IMR-90 (cell line): ENCODE measurements at regions not wholly inside any gene's neighbourhood (a gene's known extent, or its start where the extent isn't known, plus 50 kb on each side); places are given as distances from the start of the nearest gene placed in this dataset.

Experiments
- ATAC-seq: fragments of 200-7000 bp; cut with Tn5 transposase; 2 replicates; pipeline ENCODE4 v1.9.1; 2020; ENCODE audit warnings: low read depth, mild to moderate bottlenecking, moderate library complexity
- BruUV-seq: library from RNA; stranded (reverse); fragments of 400-500 nt; replicated peaks from 2 replicates; lab custom pipeline; 2021; lab: Mats Ljungman, UMichigan
- CTCF ChIA-PET: fragments of 300-600 bp; formaldehyde crosslinking; extraction: SDS; loops from one replicate; lab custom pipeline; 2021; ENCODE audit warnings: antibody characterized with exemption; lab: Yijun Ruan, JAX
- POLR2A ChIA-PET: fragments of 300-600 bp; sonication (Branson Sonifier 250); formaldehyde crosslinking; loops from one replicate; lab custom pipeline; 2022; ENCODE audit warnings: antibody characterized with exemption; ENCODE audit not compliant: unreplicated experiment; lab: Charles Lee
- DNase-seq: peaks from one replicate; pipeline ENCODE4 v3.0.0; 2013
- H2AFZ ChIP-seq: replicated peaks from 2 replicates; pipeline ENCODE3; 2013; ENCODE audit warnings: low read length, mild to moderate bottlenecking; ENCODE audit not compliant: poor library complexity
- H2AK5ac ChIP-seq: 2 replicates; pipeline ENCODE4 v1.6.1; 2013; ENCODE audit warnings: low read depth, low read length, inconsistent platforms
- H2AK9ac ChIP-seq: replicated peaks from 2 replicates; pipeline ENCODE3; 2013; ENCODE audit warnings: mild to moderate bottlenecking, low read depth, low read length, moderate library complexity; ENCODE audit not compliant: poor library complexity
- H2BK120ac ChIP-seq: 2 replicates; pipeline ENCODE4 v1.6.1; 2013; ENCODE audit warnings: low read depth, low read length, inconsistent platforms
- H2BK15ac ChIP-seq: 3 replicates; pipeline ENCODE4 v1.6.1; 2013; ENCODE audit warnings: low read depth, low read length, inconsistent platforms
- H2BK20ac ChIP-seq: 2 replicates; pipeline ENCODE4 v1.6.1; 2013; ENCODE audit warnings: low read depth, mild to moderate bottlenecking, inconsistent platforms, low read length, moderate library complexity
- H2BK5ac ChIP-seq: 2 replicates; pipeline ENCODE4 v1.6.1; 2013; ENCODE audit warnings: mild to moderate bottlenecking, low read depth, low read length, inconsistent platforms; ENCODE audit not compliant: poor library complexity, severe bottlenecking
- H3K14ac ChIP-seq: replicated peaks from 2 replicates; pipeline ENCODE4 v1.6.1; 2013; ENCODE audit warnings: low read depth, low read length, inconsistent platforms
- H3K18ac ChIP-seq: 2 replicates; pipeline ENCODE4 v1.6.1; 2013; ENCODE audit warnings: low read depth, low read length, control low read depth
- H3K23ac ChIP-seq: 2 replicates; pipeline ENCODE4 v1.6.1; 2013; ENCODE audit warnings: low read depth, low read length, inconsistent platforms
- H3K27ac ChIP-seq: 2 replicates; pipeline ENCODE4 v1.5.1; 2013; ENCODE audit warnings: mild to moderate bottlenecking, control low read depth, low read length; ENCODE audit not compliant: insufficient read depth
- H3K27me3 ChIP-seq: 2 replicates; pipeline ENCODE4 v1.6.1; 2013; ENCODE audit warnings: low read length; ENCODE audit not compliant: control insufficient read depth, insufficient read depth
- H3K36me3 ChIP-seq: 2 replicates; pipeline ENCODE4 v1.6.1; 2013; ENCODE audit warnings: low read length, mixed read lengths; ENCODE audit not compliant: control insufficient read depth, insufficient read depth
- H3K4ac ChIP-seq: 2 replicates; pipeline ENCODE4 v1.6.1; 2013; ENCODE audit warnings: low read depth, low read length, inconsistent platforms
- H3K4me1 ChIP-seq: 2 replicates; pipeline ENCODE4 v1.6.1; 2013; ENCODE audit warnings: low read length, mixed read lengths; ENCODE audit not compliant: control insufficient read depth, insufficient read depth
- H3K4me2 ChIP-seq: 2 replicates; pipeline ENCODE4 v1.6.1; 2013; ENCODE audit warnings: low read depth, mild to moderate bottlenecking, control low read depth, low read length, moderate library complexity
- H3K4me3 ChIP-seq: 2 replicates; pipeline ENCODE4 v1.5.1; 2013; ENCODE audit warnings: low read depth, mild to moderate bottlenecking, control low read depth, low read length, moderate library complexity; ENCODE audit not compliant: insufficient read depth
- H3K56ac ChIP-seq: 2 replicates; pipeline ENCODE4 v1.6.1; 2013; ENCODE audit warnings: low read length, inconsistent platforms; ENCODE audit not compliant: insufficient read depth; ENCODE audit errors: extremely low read depth
- H3K79me1 ChIP-seq, 2 experiments: 2 replicates each; pipeline ENCODE4 v1.6.1; 2013; ENCODE audit warnings: low read length in 2 of 2, inconsistent platforms in 1 of 2, low read depth in 1 of 2
- H3K9ac ChIP-seq: 2 replicates; pipeline ENCODE4 v1.6.1; 2013; ENCODE audit warnings: low read depth, low read length, control low read depth
- H3K9me1 ChIP-seq: 2 replicates; pipeline ENCODE4 v1.6.1; 2013; ENCODE audit warnings: low read length, inconsistent platforms; ENCODE audit not compliant: insufficient read depth
- H3K9me3 ChIP-seq: 2 replicates; pipeline ENCODE4 v1.6.1; 2013; ENCODE audit warnings: low read length; ENCODE audit not compliant: control insufficient read depth, insufficient read depth
- H4K20me1 ChIP-seq: 2 replicates; pipeline ENCODE4 v1.6.1; 2013; ENCODE audit warnings: low read length, inconsistent platforms; ENCODE audit not compliant: insufficient read depth
- H4K5ac ChIP-seq: 2 replicates; pipeline ENCODE4 v1.6.1; 2013; ENCODE audit warnings: mild to moderate bottlenecking, low read depth, low read length, control low read depth
- H4K8ac ChIP-seq, 2 experiments: 2 replicates each; pipeline ENCODE4 v1.6.1; 2013; ENCODE audit warnings: low read depth in 2 of 2, low read length in 2 of 2, control low read depth in 1 of 2, inconsistent platforms in 1 of 2
- H4K91ac ChIP-seq: 2 replicates; pipeline ENCODE4 v1.6.1; 2013; ENCODE audit warnings: low read depth, low read length, inconsistent platforms; ENCODE audit not compliant: insufficient read depth
- CEBPB ChIP-seq: IDR thresholded peaks from 2 replicates; pipeline ENCODE4 v1.6.1; 2012; ENCODE audit warnings: low read depth, low read length, improper control_type of control experiment
- ELK1 ChIP-seq: fragments of 150-350 bp; IDR thresholded peaks from 2 replicates; pipeline ENCODE4 v1.6.1; 2016; ENCODE audit warnings: low read depth, mild to moderate bottlenecking, low read length, moderate library complexity, borderline replicate concordance
- FOS ChIP-seq: fragments of 150-350 bp; IDR thresholded peaks from 2 replicates; pipeline ENCODE4 v1.6.1; 2016; ENCODE audit warnings: low read depth, low read length
- MAFK ChIP-seq: IDR thresholded peaks from 2 replicates; pipeline ENCODE4 v1.6.1; 2012; ENCODE audit warnings: low read depth, low read length, improper control_type of control experiment
- MXI1 ChIP-seq: IDR thresholded peaks from 2 replicates; pipeline ENCODE4 v1.6.1; 2012; ENCODE audit warnings: low read depth, mild to moderate bottlenecking, low read length, moderate library complexity, borderline replicate concordance
- NFE2L2 ChIP-seq: fragments of 150-350 bp; IDR thresholded peaks from 2 replicates; pipeline ENCODE4 v1.6.1; 2016; ENCODE audit warnings: low read depth, mild to moderate bottlenecking, low read length
- POLR2A ChIP-seq: IDR thresholded peaks from 2 replicates; pipeline ENCODE4 v1.6.1; 2012; ENCODE audit warnings: mild to moderate bottlenecking, low read depth, low read length
- RAD21 ChIP-seq: IDR thresholded peaks from 2 replicates; pipeline ENCODE4 v1.6.1; 2012; ENCODE audit warnings: low read length, improper control_type of control experiment
- RCOR1 ChIP-seq: IDR thresholded peaks from 2 replicates; pipeline ENCODE4 v1.6.1; 2012; ENCODE audit warnings: mild to moderate bottlenecking, low read length, improper control_type of control experiment; ENCODE audit not compliant: insufficient replicate concordance
- RFX5 ChIP-seq: IDR thresholded peaks from 2 replicates; pipeline ENCODE4 v1.8.0; 2012; ENCODE audit warnings: low read depth, mild to moderate bottlenecking, low read length, moderate library complexity
- USF2 ChIP-seq: fragments of 150-350 bp; IDR thresholded peaks from 2 replicates; pipeline ENCODE4 v1.6.1; 2017; ENCODE audit warnings: mild to moderate bottlenecking, antibody characterized with exemption, low read length, low read depth
- WGBS, 2 experiments: methylation state at CpG; one replicate each; pipeline versions ENCODE4 v1.1.5 to v1.1.7; 2013; ENCODE audit warnings: missing lambda C conversion rate in 2 of 2; ENCODE audit not compliant: insufficient read length in 1 of 2; ENCODE audit errors: extremely low coverage in 2 of 2; 5-methylcytosine and 5-hydroxymethylcytosine counted together
- dilution Hi-C: fragments of 300-500 bp; cut with HindIII; formaldehyde crosslinking; loops from one replicate; pipeline ENCODE4 v1.14.3; 2018; ENCODE audit warnings: low sequenced_read_pairs; ENCODE audit not compliant: unreplicated experiment
- in situ Hi-C: fragments of 300-500 bp; cut with MboI; formaldehyde crosslinking; loops from 3 replicates; pipeline ENCODE4 v1.14.3; 2019; ENCODE audit warnings: low sequenced_read_pairs, inconsistent platforms, mixed read lengths
- intact Hi-C: fragments of 100-400 bp; cut with micrococcal nuclease; formaldehyde crosslinking; loops from 2 replicates; pipeline ENCODE4 v1.10.0; 2022

GRCh38 chr3:1552831-1553230 is 460.0 kb downstream of the CNTN6 start:
- Histone ChIP-seq H3K4me2 (no peak overlapping the region), H2AK9ac (no peak overlapping the region), H3K36me3 (no peaks in the 10 kb centered on the region), H3K27ac (no peak overlapping the region), H3K14ac (no peak overlapping the region), H3K9me1 (no peaks in the 10 kb centered on the region), H4K91ac (no peak overlapping the region), H3K9me3 (peaks cover 6% of the 10 kb centered on the region), H2BK15ac (no peak overlapping the region), H2BK5ac (no peak overlapping the region), H2BK20ac (no peak overlapping the region), H4K20me1 (no peaks in the 10 kb centered on the region), H4K5ac (no peak overlapping the region), H3K9ac (no peak overlapping the region), H2BK120ac (no peak overlapping the region), H3K4me3 (no peak overlapping the region), H3K23ac (no peak overlapping the region), H2AFZ (no peak overlapping the region), H3K56ac (no peak overlapping the region), H3K4me1 (no peaks in the 10 kb centered on the region), H2AK5ac (no peak overlapping the region), H3K27me3 (no peaks in the 10 kb centered on the region), H3K79me1 (no peaks in the 10 kb centered on the region), H3K4ac (no peak overlapping the region), H3K18ac (no peak overlapping the region), H4K8ac (no peak overlapping the region)
- TF ChIP-seq RCOR1 (no peak), FOS (no peak), RFX5 (no peak), ELK1 (no peak), MAFK (no peak), RAD21 (no peak), POLR2A (no peak), NFE2L2 (no peak), CEBPB (no peak), MXI1 (no peak), USF2 (no peak)
- ChIA-PET POLR2A (no interaction called here), CTCF (no interaction called here)
- DNase-seq, result no peak
- intact Hi-C loops (no loop called here), in situ Hi-C loops (no loop called here), dilution Hi-C loops (no loop called here)
- no CpG with 5 or more reads among the region's 1 CpG for WGBS, 2 experiments
- BruUV-seq, result no TSS peak
- no peak for ATAC-seq
